ENCODE measurements at regions not wholly inside any gene's neighbourhood (a gene's known extent, or its start where the extent isn't known, plus 50 kb on each side); places are given as distances from the start of the nearest gene placed in this dataset.

DNA sequence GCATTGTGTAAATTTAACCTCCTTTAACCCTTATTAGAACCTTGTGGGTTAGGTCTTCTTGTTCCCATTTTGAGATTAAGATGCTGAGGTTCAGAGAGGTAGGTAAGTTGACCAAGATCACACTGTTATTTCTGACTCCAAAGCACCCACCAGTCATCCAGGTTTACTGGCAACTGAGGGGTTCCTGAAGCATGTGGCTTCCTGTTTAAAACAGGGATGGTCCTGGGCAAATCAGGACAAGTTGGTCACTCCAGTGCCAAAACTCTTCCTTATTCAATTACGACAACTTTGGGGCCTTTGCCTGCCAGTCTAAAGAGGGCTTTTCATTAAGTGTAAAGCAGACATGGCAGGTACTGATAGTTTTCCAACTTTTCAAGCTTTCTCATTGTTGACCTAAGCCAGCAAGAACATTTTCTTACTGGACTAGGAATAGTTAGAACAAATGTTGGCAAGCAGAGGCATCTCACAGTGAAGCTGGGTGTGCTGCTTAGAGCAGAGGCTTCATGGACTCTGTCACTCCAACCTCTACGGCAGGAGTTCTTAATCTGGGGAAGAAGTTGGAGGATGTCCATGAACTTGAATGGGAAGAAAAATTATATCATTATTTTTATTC lies 149.4 kb upstream of the ADAMTS9 start:
- in situ Hi-C loops (cut with MboI; ENCODE audit: low pct_ligation_motif_present in 1 of 4, low pct_unique_long_range_greater_than_20kb in 1 of 4, low sequenced_read_pairs in 3 of 4) = no loop called here
- Histone ChIP-seq H3K4me1 (peaks cover 0 to 5% (median 0%) of the 10 kb centered on the region in 4 donors), H3K27ac (no peak overlapping the region), H3K27me3 (no peaks in the 10 kb centered on the region), H3K36me3 (no peaks in the 10 kb centered on the region), H3K4me3 (no peak overlapping the region), H3K9me3 (no peaks in the 10 kb centered on the region)
- TF ChIP-seq CTCF (IDR thresholded peaks at IDR 0.05) (no peak), POLR2AphosphoS5 (IDR thresholded peaks at IDR 0.05) (no peak), EP300 (IDR thresholded peaks at IDR 0.05; ENCODE audit: low read depth) (no peak), POLR2A (IDR thresholded peaks at IDR 0.05) (no peak)
- WGBS, 2 donors (ENCODE audit: low coverage in 1 of 2) = 67 to 86% methylated on average over 1 to 2 of the region's 2 CpGs
- DNase-seq = no peak
- intact Hi-C loops (cut with DNase I; ENCODE audit: low total_unique reads) = no loop called here

- in situ Hi-C loops (cut with MboI; ENCODE audit: low pct_ligation_motif_present in 1 of 4, low pct_unique_long_range_greater_than_20kb in 1 of 4, low sequenced_read_pairs in 3 of 4) = no loop called here
- no peak for DNase-seq
These were observed 148.3 kb upstream of the ADAMTS9 start for GRCh38 chr3:64836097-64836496.

GRCh38 chr3:64832098-64832497 lies 144.3 kb upstream of the ADAMTS9 start:
- Histone ChIP-seq H3K4me1 (peaks cover 0 to 5% (median 0%) of the 10 kb centered on the region in 4 donors), H3K9me3 (no peaks in the 10 kb centered on the region), H3K27me3 (no peaks in the 10 kb centered on the region), H3K36me3 (no peaks in the 10 kb centered on the region), H3K27ac (no peak overlapping the region), H3K4me3 (no peak overlapping the region)
- no peak for DNase-seq
- TF ChIP-seq POLR2A (IDR thresholded peaks at IDR 0.05) (no peak), POLR2AphosphoS5 (IDR thresholded peaks at IDR 0.05) (no peak), EP300 (IDR thresholded peaks at IDR 0.05; ENCODE audit: low read depth) (no peak), CTCF (IDR thresholded peaks at IDR 0.05) (no peak)
- 80 to 100% methylated on average over 2 to 5 of the region's 5 CpGs for WGBS, 2 donors (ENCODE audit: low coverage in 1 of 2)
- intact Hi-C loops (cut with DNase I; ENCODE audit: low total_unique reads) = no loop called here
- in situ Hi-C loops (cut with MboI; ENCODE audit: low pct_ligation_motif_present in 1 of 4, low pct_unique_long_range_greater_than_20kb in 1 of 4, low sequenced_read_pairs in 3 of 4) = no loop called here

More at GRCh38 chr3:64836097-64836496, 148.3 kb upstream of the ADAMTS9 start:
- intact Hi-C loops (cut with DNase I; ENCODE audit: low total_unique reads) = no loop called here
- Histone ChIP-seq H3K4me1 (peaks cover 0 to 5% (median 0%) of the 10 kb centered on the region in 4 donors), H3K27ac (no peak overlapping the region), H3K27me3 (no peaks in the 10 kb centered on the region), H3K36me3 (no peaks in the 10 kb centered on the region), H3K4me3 (no peak overlapping the region), H3K9me3 (no peaks in the 10 kb centered on the region)
- 75% methylated on average over 2 of the region's 2 CpGs for WGBS, 2 donors (ENCODE audit: low coverage in 1 of 2)
- TF ChIP-seq CTCF (IDR thresholded peaks at IDR 0.05) (no peak), POLR2AphosphoS5 (IDR thresholded peaks at IDR 0.05) (no peak), EP300 (IDR thresholded peaks at IDR 0.05; ENCODE audit: low read depth) (no peak), POLR2A (IDR thresholded peaks at IDR 0.05) (no peak)

DNA sequence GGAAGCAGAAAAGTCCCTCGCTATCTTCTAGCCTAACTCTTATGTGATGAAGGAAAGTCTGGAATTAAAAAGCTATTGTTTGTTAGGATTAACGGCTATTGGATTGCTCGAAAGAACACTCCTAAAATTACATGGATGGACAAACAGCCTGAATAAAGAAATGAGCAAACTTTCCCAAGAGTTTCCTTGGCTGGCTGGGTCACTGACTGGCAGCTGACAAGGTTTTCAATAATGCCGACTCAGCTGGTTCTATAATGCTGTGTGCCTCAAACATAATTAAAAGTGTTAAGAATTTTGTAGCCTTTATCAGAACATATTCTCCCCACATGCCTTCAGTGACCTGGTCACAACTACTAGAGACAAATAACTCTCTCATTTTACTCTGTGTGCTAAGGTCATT lies 142.9 kb upstream of the ADAMTS9 start:
- in situ Hi-C loops (cut with MboI; ENCODE audit: low pct_ligation_motif_present in 1 of 4, low pct_unique_long_range_greater_than_20kb in 1 of 4, low sequenced_read_pairs in 3 of 4) (no loop called here), intact Hi-C loops (cut with DNase I; ENCODE audit: low total_unique reads) (no loop called here)
- WGBS, 2 donors (ENCODE audit: low coverage in 1 of 2) = 72 to 87% methylated on average over 4 of the region's 4 CpGs

More for the DNA sequence above, 142.9 kb upstream of the ADAMTS9 start:
- H3K9me3 ChIP-seq = no peaks in the 10 kb centered on the region
- H3K27me3 ChIP-seq = no peaks in the 10 kb centered on the region
- H3K4me3 ChIP-seq = no peak overlapping the region
- TF ChIP-seq POLR2AphosphoS5 (IDR thresholded peaks at IDR 0.05) (no peak), EP300 (IDR thresholded peaks at IDR 0.05; ENCODE audit: low read depth) (no peak), POLR2A (IDR thresholded peaks at IDR 0.05) (no peak), CTCF (IDR thresholded peaks at IDR 0.05) (no peak)
- peaks cover 0 to 7% (median under 1%) of the 10 kb centered on the region in 4 donors for H3K4me1 ChIP-seq
- H3K27ac ChIP-seq = no peak overlapping the region
- no peak for DNase-seq
- H3K36me3 ChIP-seq = no peaks in the 10 kb centered on the region

Data from transverse colon (tissue), 4 donors.